HepG2 (cell line): ENCODE measurements at regions not wholly inside any gene's neighbourhood (a gene's known extent, or its start where the extent isn't known, plus 50 kb on each side); places are given as distances from the start of the nearest gene placed in this dataset.

Source experiments
- CCAR2 ChIP-seq: fragments of 200-400 bp; formaldehyde crosslinking; optimal IDR thresholded peaks from 2 replicates; pipeline ENCODE3; 2018; ENCODE audit warnings: low read depth, mild to moderate bottlenecking, low read length, moderate library complexity
- FOXK1 ChIP-seq: sonication (generic); formaldehyde crosslinking; IDR thresholded peaks from 2 replicates; pipeline ENCODE4 v1.4.0; 2020; ENCODE audit warnings: low read depth, missing genetic modification reagents, borderline replicate concordance
- HOXA9 ChIP-seq: sonication (generic); formaldehyde crosslinking; IDR thresholded peaks from 2 replicates; pipeline ENCODE4 v1.8.1; 2022; ENCODE audit warnings: missing genetic modification reagents, mild to moderate bottlenecking, moderate library complexity, borderline replicate concordance
- KDM2A ChIP-seq: sonication (generic); formaldehyde crosslinking; IDR thresholded peaks from 2 replicates; pipeline ENCODE4 v1.4.0; 2020; ENCODE audit warnings: low read depth, missing genetic modification reagents, borderline replicate concordance
- KDM5A ChIP-seq: fragments of 200-600 bp; sonication (generic); IDR thresholded peaks from 2 replicates; pipeline ENCODE4 v1.7.0; 2018; ENCODE audit warnings: antibody characterized with exemption, mild to moderate bottlenecking, low read length, borderline replicate concordance
- MEIS2 ChIP-seq: sonication (generic); formaldehyde crosslinking; IDR thresholded peaks from 2 replicates; pipeline ENCODE4 v1.9.0; 2021; ENCODE audit warnings: mild to moderate bottlenecking, missing genetic modification reagents
- NONO ChIP-seq, 2 experiments: fragments of 450-650 bp in 1 of 2; sonication (generic) in 1 of 2; formaldehyde crosslinking in 1 of 2; IDR thresholded peaks in 1 of 2; conservative IDR thresholded peaks in 1 of 2; 2 replicates each; pipeline versions ENCODE4 v1.6.1 to v1.8.0; 2017 to 2022; ENCODE audit warnings: mild to moderate bottlenecking in 1 of 2, missing genetic modification reagents in 1 of 2, moderate library complexity in 1 of 2
- ONECUT2 ChIP-seq: sonication (generic); formaldehyde crosslinking; IDR thresholded peaks from 2 replicates; pipeline ENCODE4 v1.4.0; 2020; ENCODE audit warnings: missing genetic modification reagents
- POLR2G ChIP-seq: fragments of 200-400 bp; formaldehyde crosslinking; IDR thresholded peaks from 2 replicates; pipeline ENCODE4 v1.6.1; 2018; ENCODE audit warnings: mild to moderate bottlenecking, low read depth, low read length, moderate library complexity
- RBFOX2 ChIP-seq: fragments of 200-400 bp; formaldehyde crosslinking; IDR thresholded peaks from 2 replicates; pipeline ENCODE4 v1.6.1; 2017; ENCODE audit warnings: low read depth, mild to moderate bottlenecking, low read length
- SUZ12 ChIP-seq: fragments of 150-350 bp; IDR thresholded peaks from 2 replicates; pipeline ENCODE4 v1.6.1; 2014; ENCODE audit warnings: low read depth, low read length
- TBL1XR1 ChIP-seq: fragments of 150-350 bp; IDR thresholded peaks from 2 replicates; pipeline ENCODE4 v1.6.1; 2014; ENCODE audit warnings: borderline replicate concordance, low read length; ENCODE audit not compliant: partially characterized antibody
- TEAD3 ChIP-seq: optimal IDR thresholded peaks from 2 replicates; pipeline ENCODE3; 2016; ENCODE audit warnings: borderline replicate concordance
- XBP1 ChIP-seq: sonication (generic); formaldehyde crosslinking; IDR thresholded peaks from 2 replicates; pipeline ENCODE4 v1.5.0; 2020; ENCODE audit warnings: missing genetic modification reagents
- ZFP37 ChIP-seq: sonication (generic); formaldehyde crosslinking; IDR thresholded peaks from 2 replicates; pipeline ENCODE4 v1.4.0; 2020; ENCODE audit warnings: missing genetic modification reagents, borderline replicate concordance
- ZNF451 ChIP-seq: sonication (generic); formaldehyde crosslinking; IDR thresholded peaks from 2 replicates; pipeline ENCODE4 v1.5.0; 2020; ENCODE audit warnings: mild to moderate bottlenecking, missing genetic modification reagents
- ZNF572 ChIP-seq: sonication (generic); formaldehyde crosslinking; IDR thresholded peaks from 2 replicates; pipeline ENCODE4 v1.5.1; 2020; ENCODE audit warnings: mild to moderate bottlenecking, missing genetic modification reagents
- ZNF670 ChIP-seq: sonication (generic); formaldehyde crosslinking; IDR thresholded peaks from 2 replicates; pipeline ENCODE4 v1.8.0; 2022; ENCODE audit warnings: mild to moderate bottlenecking, missing genetic modification reagents, borderline replicate concordance
- ZNF720 ChIP-seq: sonication (generic); formaldehyde crosslinking; IDR thresholded peaks from 2 replicates; pipeline ENCODE4 v1.4.0; 2020; ENCODE audit warnings: missing genetic modification reagents
- ZNF878 ChIP-seq: sonication (generic); formaldehyde crosslinking; IDR thresholded peaks from 2 replicates; pipeline ENCODE4 v1.8.1; 2023; ENCODE audit warnings: mild to moderate bottlenecking, missing genetic modification reagents, moderate library complexity
- TF ChIP-seq, protein P1 (sequence below): sonication (generic); formaldehyde crosslinking; IDR thresholded peaks from 2 replicates; pipeline ENCODE4 v1.5.1; 2020; ENCODE audit warnings: mild to moderate bottlenecking, missing genetic modification reagents, moderate library complexity
- TF ChIP-seq, protein P2 (sequence below): IDR thresholded peaks from 2 replicates; pipeline ENCODE4 v1.6.1; 2016; ENCODE audit warnings: low read depth, control low read depth
- TF ChIP-seq, protein P3 (sequence below): sonication (generic); formaldehyde crosslinking; conservative IDR thresholded peaks from 2 replicates; pipeline ENCODE4 v1.4.0; 2020; ENCODE audit warnings: missing genetic modification reagents
- TF ChIP-seq, protein P4 (sequence below): sonication (generic); formaldehyde crosslinking; IDR thresholded peaks from 2 replicates; pipeline ENCODE4 v1.4.0; 2020; ENCODE audit warnings: mild to moderate bottlenecking, missing genetic modification reagents
- TF ChIP-seq, protein P5 (sequence below): sonication (generic); formaldehyde crosslinking; IDR thresholded peaks from 2 replicates; pipeline ENCODE4 v1.8.0; 2022; ENCODE audit warnings: missing genetic modification reagents, mild to moderate bottlenecking, borderline replicate concordance

- TF ChIP-seq, protein P1, sequence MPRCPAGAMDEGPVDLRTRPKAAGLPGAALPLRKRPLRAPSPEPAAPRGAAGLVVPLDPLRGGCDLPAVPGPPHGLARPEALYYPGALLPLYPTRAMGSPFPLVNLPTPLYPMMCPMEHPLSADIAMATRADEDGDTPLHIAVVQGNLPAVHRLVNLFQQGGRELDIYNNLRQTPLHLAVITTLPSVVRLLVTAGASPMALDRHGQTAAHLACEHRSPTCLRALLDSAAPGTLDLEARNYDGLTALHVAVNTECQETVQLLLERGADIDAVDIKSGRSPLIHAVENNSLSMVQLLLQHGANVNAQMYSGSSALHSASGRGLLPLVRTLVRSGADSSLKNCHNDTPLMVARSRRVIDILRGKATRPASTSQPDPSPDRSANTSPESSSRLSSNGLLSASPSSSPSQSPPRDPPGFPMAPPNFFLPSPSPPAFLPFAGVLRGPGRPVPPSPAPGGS = no peak
- TF ChIP-seq FOXK1 (CRISPR knock-in tag) (no peak), ONECUT2 (CRISPR knock-in tag) (no peak), POLR2G (no peak), ZNF720 (no peak), KDM2A (CRISPR knock-in tag) (no peak), KDM5A (no peak), ZNF670 (no peak), TEAD3 (CRISPR knock-in tag) (no peak), NONO (IDR thresholded peaks at IDR 0.05) (no peak), NONO (CRISPR knock-in tag; conservative IDR thresholded peaks at IDR 0.05) (no peak), TBL1XR1 (no peak), MEIS2 (CRISPR knock-in tag) (no peak; the same call in 1 of the 2 replicates), SUZ12 (no peak), ZFP37 (CRISPR knock-in tag) (no peak), RBFOX2 (no peak), CCAR2 (no peak), ZNF878 (no peak), HOXA9 (CRISPR knock-in tag) (no peak), ZNF572 (CRISPR knock-in tag) (no peak), ZNF451 (no peak), XBP1 (no peak)
- TF ChIP-seq, protein P2, sequence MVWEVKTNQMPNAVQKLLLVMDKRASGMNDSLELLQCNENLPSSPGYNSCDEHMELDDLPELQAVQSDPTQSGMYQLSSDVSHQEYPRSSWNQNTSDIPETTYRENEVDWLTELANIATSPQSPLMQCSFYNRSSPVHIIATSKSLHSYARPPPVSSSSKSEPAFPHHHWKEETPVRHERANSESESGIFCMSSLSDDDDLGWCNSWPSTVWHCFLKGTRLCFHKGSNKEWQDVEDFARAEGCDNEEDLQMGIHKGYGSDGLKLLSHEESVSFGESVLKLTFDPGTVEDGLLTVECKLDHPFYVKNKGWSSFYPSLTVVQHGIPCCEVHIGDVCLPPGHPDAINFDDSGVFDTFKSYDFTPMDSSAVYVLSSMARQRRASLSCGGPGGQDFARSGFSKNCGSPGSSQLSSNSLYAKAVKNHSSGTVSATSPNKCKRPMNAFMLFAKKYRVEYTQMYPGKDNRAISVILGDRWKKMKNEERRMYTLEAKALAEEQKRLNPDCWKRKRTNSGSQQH (CRISPR knock-in tag) = no peak
- TF ChIP-seq, protein P3, sequence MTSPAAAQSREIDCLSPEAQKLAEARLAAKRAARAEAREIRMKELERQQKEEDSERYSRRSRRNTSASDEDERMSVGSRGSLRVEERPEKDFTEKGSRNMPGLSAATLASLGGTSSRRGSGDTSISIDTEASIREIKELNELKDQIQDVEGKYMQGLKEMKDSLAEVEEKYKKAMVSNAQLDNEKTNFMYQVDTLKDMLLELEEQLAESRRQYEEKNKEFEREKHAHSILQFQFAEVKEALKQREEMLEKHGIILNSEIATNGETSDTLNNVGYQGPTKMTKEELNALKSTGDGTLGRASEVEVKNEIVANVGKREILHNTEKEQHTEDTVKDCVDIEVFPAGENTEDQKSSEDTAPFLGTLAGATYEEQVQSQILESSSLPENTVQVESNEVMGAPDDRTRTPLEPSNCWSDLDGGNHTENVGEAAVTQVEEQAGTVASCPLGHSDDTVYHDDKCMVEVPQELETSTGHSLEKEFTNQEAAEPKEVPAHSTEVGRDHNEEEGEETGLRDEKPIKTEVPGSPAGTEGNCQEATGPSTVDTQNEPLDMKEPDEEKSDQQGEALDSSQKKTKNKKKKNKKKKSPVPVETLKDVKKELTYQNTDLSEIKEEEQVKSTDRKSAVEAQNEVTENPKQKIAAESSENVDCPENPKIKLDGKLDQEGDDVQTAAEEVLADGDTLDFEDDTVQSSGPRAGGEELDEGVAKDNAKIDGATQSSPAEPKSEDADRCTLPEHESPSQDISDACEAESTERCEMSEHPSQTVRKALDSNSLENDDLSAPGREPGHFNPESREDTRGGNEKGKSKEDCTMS = no peak
- TF ChIP-seq, protein P4, sequence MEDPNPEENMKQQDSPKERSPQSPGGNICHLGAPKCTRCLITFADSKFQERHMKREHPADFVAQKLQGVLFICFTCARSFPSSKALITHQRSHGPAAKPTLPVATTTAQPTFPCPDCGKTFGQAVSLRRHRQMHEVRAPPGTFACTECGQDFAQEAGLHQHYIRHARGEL (CRISPR knock-in tag) = no peak
- TF ChIP-seq, protein P5, sequence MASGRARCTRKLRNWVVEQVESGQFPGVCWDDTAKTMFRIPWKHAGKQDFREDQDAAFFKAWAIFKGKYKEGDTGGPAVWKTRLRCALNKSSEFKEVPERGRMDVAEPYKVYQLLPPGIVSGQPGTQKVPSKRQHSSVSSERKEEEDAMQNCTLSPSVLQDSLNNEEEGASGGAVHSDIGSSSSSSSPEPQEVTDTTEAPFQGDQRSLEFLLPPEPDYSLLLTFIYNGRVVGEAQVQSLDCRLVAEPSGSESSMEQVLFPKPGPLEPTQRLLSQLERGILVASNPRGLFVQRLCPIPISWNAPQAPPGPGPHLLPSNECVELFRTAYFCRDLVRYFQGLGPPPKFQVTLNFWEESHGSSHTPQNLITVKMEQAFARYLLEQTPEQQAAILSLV (CRISPR knock-in tag) = no peak
Observed at GRCh38 chr14:23694949-23695663, 58.9 kb downstream of the DHRS2 start (continued).
